ENCODE measurements at regions not wholly inside any gene's neighbourhood (a gene's known extent, or its start where the extent isn't known, plus 50 kb on each side); places are given as distances from the start of the nearest gene placed in this dataset.

GRCh38 chr13:67308004-67308772, 78.1 kb upstream of the PCDH9 start:
- POLR2A ChIA-PET, result no interaction called here

GRCh38 chr13:67306742-67307141, 76.6 kb upstream of the PCDH9 start:
- ATAC-seq (ENCODE audit: low read depth) (no peak), DNase-seq (no peak)
- Mint-ChIP-seq H3K4me3 (no peak overlapping the region), H3K36me3 (no peaks in the 10 kb centered on the region), H3K27ac (no peak overlapping the region), H3K9me3 (no peaks in the 10 kb centered on the region), H3K27me3 (no peaks in the 10 kb centered on the region), H3K4me1 (no peaks in the 10 kb centered on the region)
- POLR2A ChIA-PET, result no interaction called here

More at GRCh38 chr13:67308004-67308772, 78.1 kb upstream of the PCDH9 start:
- Mint-ChIP-seq H3K4me3 (no peak overlapping the region), H3K4me1 (no peaks in the 10 kb centered on the region), H3K27me3 (no peaks in the 10 kb centered on the region), H3K36me3 (no peaks in the 10 kb centered on the region), H3K9me3 (no peaks in the 10 kb centered on the region), H3K27ac (no peak overlapping the region)
- DNase-seq (no peak), ATAC-seq (ENCODE audit: low read depth) (no peak)

GRCh38 chr13:67303661-67304333, 73.7 kb upstream of the PCDH9 start:
- H3K9me3 Mint-ChIP-seq, result no peaks in the 10 kb centered on the region
- H3K4me3 Mint-ChIP-seq, result no peak overlapping the region
- H3K27ac Mint-ChIP-seq, result no peak overlapping the region
- DNase-seq (no peak), ATAC-seq (ENCODE audit: low read depth) (no peak)
- H3K4me1 Mint-ChIP-seq, result no peaks in the 10 kb centered on the region
- no peaks in the 10 kb centered on the region for H3K27me3 Mint-ChIP-seq
- no peaks in the 10 kb centered on the region for H3K36me3 Mint-ChIP-seq
- POLR2A ChIA-PET, result no interaction called here

- H3K27ac Mint-ChIP-seq, result no peak overlapping the region
- H3K4me1 Mint-ChIP-seq, result no peaks in the 10 kb centered on the region
- H3K27me3 Mint-ChIP-seq, result no peaks in the 10 kb centered on the region
- H3K4me3 Mint-ChIP-seq, result no peak overlapping the region
- no peak for DNase-seq
- ATAC-seq (ENCODE audit: low read depth), result no peak
- no peaks in the 10 kb centered on the region for H3K9me3 Mint-ChIP-seq
- no peaks in the 10 kb centered on the region for H3K36me3 Mint-ChIP-seq
- POLR2A ChIA-PET, result no interaction called here
Measured at GRCh38 chr13:67299751-67300150, 69.6 kb upstream of the PCDH9 start.

- H3K9me3 Mint-ChIP-seq, result no peaks in the 10 kb centered on the region
- POLR2A ChIA-PET, result no interaction called here
- no peaks in the 10 kb centered on the region for H3K27me3 Mint-ChIP-seq
- H3K36me3 Mint-ChIP-seq, result no peaks in the 10 kb centered on the region
- DNase-seq (no peak), ATAC-seq (ENCODE audit: low read depth) (no peak)
- H3K4me3 Mint-ChIP-seq, result no peak overlapping the region
- no peak overlapping the region for H3K27ac Mint-ChIP-seq
- H3K4me1 Mint-ChIP-seq, result no peaks in the 10 kb centered on the region
Measured at GRCh38 chr13:67299072-67299635, 69.0 kb upstream of the PCDH9 start.

GRCh38 chr13:67298297-67298696, 68.2 kb upstream of the PCDH9 start:
- Mint-ChIP-seq H3K4me1 (no peaks in the 10 kb centered on the region), H3K9me3 (no peaks in the 10 kb centered on the region), H3K27ac (no peak overlapping the region), H3K4me3 (no peak overlapping the region), H3K27me3 (no peaks in the 10 kb centered on the region), H3K36me3 (no peaks in the 10 kb centered on the region)
- ATAC-seq (ENCODE audit: low read depth) (no peak), DNase-seq (no peak)
- POLR2A ChIA-PET, result interaction anchor here (0.5 kb wide), 1 partner anchor 175 kb away, joined by 3 read pairs; no protein-coding TSS in a partner anchor

- H3K36me3 Mint-ChIP-seq, result no peaks in the 10 kb centered on the region
- no peaks in the 10 kb centered on the region for H3K27me3 Mint-ChIP-seq
- no peak overlapping the region for H3K27ac Mint-ChIP-seq
- H3K9me3 Mint-ChIP-seq, result no peaks in the 10 kb centered on the region
- DNase-seq (no peak), ATAC-seq (ENCODE audit: low read depth) (no peak)
- no peaks in the 10 kb centered on the region for H3K4me1 Mint-ChIP-seq
- POLR2A ChIA-PET, result no interaction called here
- H3K4me3 Mint-ChIP-seq, result no peak overlapping the region
Measured at GRCh38 chr13:67296511-67296910, 66.4 kb upstream of the PCDH9 start.

GRCh38 chr13:67292886-67293285, 62.8 kb upstream of the PCDH9 start:
- H3K27ac Mint-ChIP-seq, result no peak overlapping the region
- DNase-seq (no peak), ATAC-seq (ENCODE audit: low read depth) (no peak)
- no peak overlapping the region for H3K4me3 Mint-ChIP-seq
- no peaks in the 10 kb centered on the region for H3K4me1 Mint-ChIP-seq
- no peaks in the 10 kb centered on the region for H3K36me3 Mint-ChIP-seq
- H3K27me3 Mint-ChIP-seq, result no peaks in the 10 kb centered on the region
- POLR2A ChIA-PET, result no interaction called here
- no peaks in the 10 kb centered on the region for H3K9me3 Mint-ChIP-seq

- DNase-seq, result no peak
- H3K27ac Mint-ChIP-seq, result no peak overlapping the region
- no peak for ATAC-seq (ENCODE audit: low read depth)
- H3K27me3 Mint-ChIP-seq, result no peaks in the 10 kb centered on the region
- POLR2A ChIA-PET, result no interaction called here
- H3K4me1 Mint-ChIP-seq, result no peaks in the 10 kb centered on the region
- no peaks in the 10 kb centered on the region for H3K36me3 Mint-ChIP-seq
- H3K9me3 Mint-ChIP-seq, result no peaks in the 10 kb centered on the region
- no peak overlapping the region for H3K4me3 Mint-ChIP-seq
Measured at GRCh38 chr13:67285611-67286010, 55.5 kb upstream of the PCDH9 start.

GRCh38 chr13:67283637-67284036, 53.5 kb upstream of the PCDH9 start:
- Mint-ChIP-seq H3K27ac (no peak overlapping the region), H3K36me3 (no peaks in the 10 kb centered on the region), H3K4me3 (no peak overlapping the region), H3K4me1 (no peaks in the 10 kb centered on the region), H3K9me3 (no peaks in the 10 kb centered on the region), H3K27me3 (no peaks in the 10 kb centered on the region)
- DNase-seq (no peak), ATAC-seq (ENCODE audit: low read depth) (no peak)
- POLR2A ChIA-PET, result no interaction called here

GRCh38 chr13:67281466-67281865, 51.3 kb upstream of the PCDH9 start:
- Mint-ChIP-seq H3K27ac (no peak overlapping the region), H3K27me3 (no peaks in the 10 kb centered on the region), H3K9me3 (no peaks in the 10 kb centered on the region), H3K36me3 (no peaks in the 10 kb centered on the region), H3K4me1 (no peaks in the 10 kb centered on the region), H3K4me3 (no peak overlapping the region)
- POLR2A ChIA-PET, result no interaction called here
- DNase-seq (no peak), ATAC-seq (ENCODE audit: low read depth) (no peak)
